HepG2 (cell line): ENCODE measurements at regions not wholly inside any gene's neighbourhood (a gene's known extent, or its start where the extent isn't known, plus 50 kb on each side); places are given as distances from the start of the nearest gene placed in this dataset.

ENCODE experiments used
- ATAC-seq: fragments of 200-7000 bp; cut with Tn5 transposase; 3 replicates; pipeline ENCODE4 v1.9.1; 2020; ENCODE audit warnings: mild to moderate bottlenecking, moderate library complexity
- BruUV-seq: library from RNA; stranded (reverse); fragments of 400-500 nt; replicated peaks from 2 replicates; lab custom pipeline; 2021; lab: Mats Ljungman, UMichigan
- CTCF ChIA-PET: fragments of 300-600 bp; formaldehyde crosslinking; extraction: SDS; loops from one replicate; lab custom pipeline; 2021; ENCODE audit warnings: low total read pairs, inconsistent platforms, low intra/inter-chr PET ratio; lab: Yijun Ruan, JAX
- POLR2A ChIA-PET: fragments of 350-600 bp; sonication (Branson Sonifier 250); formaldehyde crosslinking; loops from one replicate; lab custom pipeline; 2020; ENCODE audit warnings: antibody characterized with exemption, inconsistent platforms; lab: Yijun Ruan, JAX
- DNase-seq: peaks from one replicate; pipeline ENCODE4 v3.0.0-alpha.2; 2015; ENCODE audit warnings: low spot score
- FAIRE-seq: peaks from 3 replicates; lab custom pipeline; 2011; peaks lifted over from hg19 to GRCh38; lab: Jason Lieb, UNC
- H2AFZ ChIP-seq: one replicate; pipeline ENCODE4 v1.6.1; 2011; ENCODE audit warnings: low read length, inconsistent platforms
- H3K27ac ChIP-seq: fragments of 300-600 bp; 3 replicates; pipeline ENCODE4 v1.8.0; 2011; ENCODE audit warnings: mixed run types, mild to moderate bottlenecking, mixed read lengths, low read length, inconsistent platforms; ENCODE audit not compliant: insufficient read depth; ENCODE audit errors: extremely low read length
- H3K27me3 ChIP-seq, 2 experiments: fragments of 200-600 bp in 1 of 2; 2 replicates in 1 of 2; 3 replicates in 1 of 2; pipeline versions ENCODE4 v1.6.0 to v1.8.0; 2011; ENCODE audit warnings: low read length in 2 of 2, mild to moderate bottlenecking in 2 of 2, moderate library complexity in 2 of 2, inconsistent platforms in 1 of 2; ENCODE audit not compliant: insufficient read depth in 2 of 2, control insufficient read depth in 1 of 2
- H3K36me3 ChIP-seq, 2 experiments: fragments of 200-600 bp in 1 of 2; replicated peaks in 1 of 2; 2 replicates in 1 of 2; 3 replicates in 1 of 2; pipeline versions ENCODE4 v1.5.1 to v1.8.0; 2011; ENCODE audit warnings: low read length in 2 of 2, inconsistent platforms in 1 of 2; ENCODE audit not compliant: insufficient read depth in 2 of 2, control insufficient read depth in 1 of 2
- H3K4me1 ChIP-seq: 2 replicates; pipeline ENCODE4 v1.5.1; 2012; ENCODE audit warnings: low read length, inconsistent platforms; ENCODE audit not compliant: insufficient read depth
- H3K4me2 ChIP-seq: 2 replicates; pipeline ENCODE4 v1.6.0; 2011; ENCODE audit warnings: low read depth, low read length, inconsistent platforms
- H3K4me3 ChIP-seq, 3 experiments: fragments of 200-600 bp in 1 of 3; sonication (generic), shearing (Covaris generic) in 1 of 3; replicated peaks in 1 of 3; 2 replicates each; pipeline ENCODE4 v1.5.1; 2011 to 2016; ENCODE audit warnings: low read length in 3 of 3, inconsistent platforms in 2 of 3, low read depth in 2 of 3, mild to moderate bottlenecking in 2 of 3, control low read depth in 1 of 3, mixed read lengths in 1 of 3; ENCODE audit not compliant: insufficient read depth in 1 of 3
- H3K79me2 ChIP-seq: one replicate; pipeline ENCODE4 v1.6.1; 2011; ENCODE audit warnings: low read length, inconsistent platforms; ENCODE audit not compliant: insufficient read depth
- H3K9ac ChIP-seq: 2 replicates; pipeline ENCODE4 v1.6.0; 2011; ENCODE audit warnings: mild to moderate bottlenecking, low read depth, low read length, inconsistent platforms; ENCODE audit not compliant: insufficient read depth
- H3K9me3 ChIP-seq: 2 replicates; pipeline ENCODE4 v1.5.1; 2012; ENCODE audit warnings: mild to moderate bottlenecking, low read length
- H4K20me1 ChIP-seq: 2 replicates; pipeline ENCODE4 v1.6.0; 2011; ENCODE audit warnings: inconsistent platforms, mild to moderate bottlenecking, low read length, moderate library complexity; ENCODE audit not compliant: insufficient read depth
- ARHGAP35 ChIP-seq: sonication (generic); formaldehyde crosslinking; IDR thresholded peaks from 2 replicates; pipeline ENCODE4 v1.9.0; 2022; ENCODE audit warnings: mild to moderate bottlenecking, inconsistent platforms, moderate library complexity, missing genetic modification reagents, borderline replicate concordance
- MED1 ChIP-seq: sonication (generic); formaldehyde crosslinking; IDR thresholded peaks from 2 replicates; pipeline ENCODE4 v1.4.0; 2020; ENCODE audit warnings: missing genetic modification reagents
- U2AF1 ChIP-seq: fragments of 200-400 bp; formaldehyde crosslinking; optimal IDR thresholded peaks from 2 replicates; pipeline ENCODE3; 2017; ENCODE audit warnings: mild to moderate bottlenecking, low read depth, low read length
- ZFP62 ChIP-seq: sonication (generic); formaldehyde crosslinking; IDR thresholded peaks from 2 replicates; pipeline ENCODE4 v1.4.0; 2020; ENCODE audit warnings: missing genetic modification reagents
- ZNF24 ChIP-seq: fragments of 450-650 bp; IDR thresholded peaks from 2 replicates; pipeline ENCODE4 v1.6.1; 2017; ENCODE audit warnings: antibody characterized with exemption, mild to moderate bottlenecking
- ZNF251 ChIP-seq: sonication (generic); formaldehyde crosslinking; IDR thresholded peaks from 2 replicates; pipeline ENCODE4 v1.9.0; 2021; ENCODE audit warnings: mild to moderate bottlenecking, missing genetic modification reagents
- ZNF264 ChIP-seq: sonication (generic); formaldehyde crosslinking; IDR thresholded peaks from 2 replicates; pipeline ENCODE4 v1.4.0; 2020; ENCODE audit warnings: missing genetic modification reagents
- WGBS: methylation state at CpG from one replicate; pipeline ENCODE4 v1.1.6; 2017; ENCODE audit warnings: low lambda C conversion rate; 5-methylcytosine and 5-hydroxymethylcytosine counted together
- in situ Hi-C: cut with HindIII; loops from 2 replicates; pipeline ENCODE4 v1.10.0; 2017; ENCODE audit warnings: low pct_unique_long_range_greater_than_20kb; ENCODE audit not compliant: extremely low pct_ligation_motif_present
- intact Hi-C: fragments of 100-400 bp; cut with micrococcal nuclease; formaldehyde crosslinking; loops from one replicate; pipeline ENCODE4 v1.10.0; 2022; ENCODE audit not compliant: unreplicated experiment
- TF ChIP-seq, protein P1 (sequence below): sonication (generic); formaldehyde crosslinking; IDR thresholded peaks from 2 replicates; pipeline ENCODE4 v1.4.0; 2020; ENCODE audit warnings: mild to moderate bottlenecking, missing genetic modification reagents, borderline replicate concordance

DNA sequence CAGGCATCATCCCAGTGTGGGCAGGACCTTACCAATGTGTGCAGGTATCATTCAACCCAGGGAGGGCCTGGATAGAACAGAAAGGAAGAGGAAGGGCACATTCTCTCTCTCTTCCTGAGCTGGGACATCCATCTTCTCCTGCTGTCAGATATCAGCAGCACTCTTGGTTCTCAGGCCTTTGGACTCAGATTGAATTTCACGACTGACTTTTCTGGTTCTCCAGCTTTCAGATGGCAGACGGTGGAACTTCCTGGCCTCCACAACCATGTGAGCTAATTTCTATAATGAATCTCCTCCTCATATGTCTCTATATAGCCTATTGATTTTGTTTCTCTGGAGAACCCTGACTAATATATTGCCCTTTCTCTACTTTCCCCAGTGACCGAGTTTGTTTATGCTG, 77.3 kb downstream of the OLFM4 start:
- no peaks in the 10 kb centered on the region for H3K27me3 ChIP-seq
- ATAC-seq = no peak
- in situ Hi-C loops (no loop called here), intact Hi-C loops (no loop called here)
- H3K4me3 ChIP-seq = no peak overlapping the region
- no peaks in the 10 kb centered on the region for H4K20me1 ChIP-seq
- H3K36me3 ChIP-seq = no peaks in the 10 kb centered on the region
- H2AFZ ChIP-seq = no peak overlapping the region
- no peak overlapping the region for H3K9ac ChIP-seq
- no TSS peak for BruUV-seq
- 0% methylated on average over 3 of the region's 3 CpGs for WGBS
- ChIA-PET POLR2A (no interaction called here), CTCF (no interaction called here)
- FAIRE-seq = no peak
- 0 out of 2 replicates have a peak, but pooled peaks cover under 1% of the 10 kb centered on the region for H3K4me1 ChIP-seq
- H3K4me2 ChIP-seq = no peak overlapping the region
- H3K27ac ChIP-seq = no peak overlapping the region
- no peak for DNase-seq
- H3K9me3 ChIP-seq = no peaks in the 10 kb centered on the region
- H3K79me2 ChIP-seq = no peaks in the 10 kb centered on the region
- no peak for TF ChIP-seq ARHGAP35 (CRISPR knock-in tag)
- TF ChIP-seq ZNF251 = no peak
- TF ChIP-seq ZNF24 = no peak

DNA sequence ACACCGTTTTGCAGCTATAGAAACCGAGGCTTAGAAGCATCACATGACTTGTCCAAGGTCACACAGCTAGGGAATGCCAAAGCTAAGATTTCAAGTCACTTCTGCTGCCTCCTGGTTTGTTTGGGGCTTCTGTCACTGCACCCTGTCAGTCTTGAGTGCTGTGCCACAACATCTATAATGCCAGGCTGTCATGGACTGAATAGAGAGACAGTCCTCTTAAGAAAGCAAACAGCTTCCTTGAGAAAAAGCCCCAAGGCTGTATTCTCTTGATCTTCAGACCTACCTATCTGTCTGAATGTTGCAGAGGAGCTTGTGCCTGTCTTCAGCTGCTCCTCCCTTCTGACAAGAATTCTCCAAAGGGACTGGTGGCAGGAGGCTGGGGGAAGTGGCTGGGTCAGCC, 81.6 kb downstream of the OLFM4 start:
- ChIA-PET POLR2A (no interaction called here), CTCF (no interaction called here)
- ATAC-seq = no peak
- DNase-seq = no peak
- in situ Hi-C loops (no loop called here), intact Hi-C loops (no loop called here)
- Histone ChIP-seq H3K4me1 (no peaks in the 10 kb centered on the region), H3K9me3 (no peaks in the 10 kb centered on the region), H2AFZ (no peak overlapping the region), H3K4me2 (no peak overlapping the region), H4K20me1 (no peaks in the 10 kb centered on the region), H3K4me3 (no peak overlapping the region), H3K27me3 (no peaks in the 10 kb centered on the region), H3K36me3 (no peaks in the 10 kb centered on the region), H3K9ac (no peak overlapping the region), H3K27ac (no peak overlapping the region)
- WGBS = 0% methylated on average over 2 of the region's 2 CpGs
- no peak for FAIRE-seq
- no TSS peak for BruUV-seq
- TF ChIP-seq U2AF1 = no peak
- TF ChIP-seq, protein P1, sequence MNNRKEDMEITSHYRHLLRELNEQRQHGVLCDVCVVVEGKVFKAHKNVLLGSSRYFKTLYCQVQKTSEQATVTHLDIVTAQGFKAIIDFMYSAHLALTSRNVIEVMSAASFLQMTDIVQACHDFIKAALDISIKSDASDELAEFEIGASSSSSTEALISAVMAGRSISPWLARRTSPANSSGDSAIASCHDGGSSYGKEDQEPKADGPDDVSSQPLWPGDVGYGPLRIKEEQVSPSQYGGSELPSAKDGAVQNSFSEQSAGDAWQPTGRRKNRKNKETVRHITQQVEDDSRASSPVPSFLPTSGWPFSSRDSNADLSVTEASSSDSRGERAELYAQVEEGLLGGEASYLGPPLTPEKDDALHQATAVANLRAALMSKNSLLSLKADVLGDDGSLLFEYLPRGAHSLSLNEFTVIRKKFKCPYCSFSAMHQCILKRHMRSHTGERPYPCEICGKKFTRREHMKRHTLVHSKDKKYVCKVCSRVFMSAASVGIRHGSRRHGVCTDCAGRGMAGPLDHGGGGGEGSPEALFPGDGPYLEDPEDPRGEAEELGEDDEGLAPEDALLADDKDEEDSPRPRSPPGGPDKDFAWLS = no peak
- TF ChIP-seq MED1 (CRISPR knock-in tag) = no peak
- no peak for TF ChIP-seq ZFP62 (CRISPR knock-in tag)
- TF ChIP-seq ZNF264 (CRISPR knock-in tag) = no peak
- TF ChIP-seq, all 625 proteins: peak for 0
- no peaks in the 10 kb centered on the region for H3K79me2 ChIP-seq
